Endodermal cell (in vitro differentiated cells): ENCODE measurements at regions not wholly inside any gene's neighbourhood (a gene's known extent, or its start where the extent isn't known, plus 50 kb on each side); places are given as distances from the start of the nearest gene placed in this dataset.

Experiments
- DNase-seq: peaks from one replicate; pipeline ENCODE4 v3.0.0-alpha.2; 2017
- H3K27ac ChIP-seq: 2 replicates; pipeline ENCODE4 v1.5.1; 2013; ENCODE audit warnings: mild to moderate bottlenecking, low read depth, low read length, moderate library complexity
- H3K27me3 ChIP-seq: 2 replicates; pipeline ENCODE4 v1.6.1; 2013; ENCODE audit warnings: mild to moderate bottlenecking, low read length, moderate library complexity; ENCODE audit not compliant: insufficient read depth, control insufficient read depth, poor library complexity, severe bottlenecking
- H3K36me3 ChIP-seq: 2 replicates; pipeline ENCODE4 v1.7.0; 2013; ENCODE audit warnings: mild to moderate bottlenecking, low read length, moderate library complexity; ENCODE audit not compliant: control insufficient read depth, insufficient read depth
- H3K4me1 ChIP-seq: one replicate; pipeline ENCODE4 v1.7.0; 2013; ENCODE audit warnings: low read length; ENCODE audit not compliant: control insufficient read depth, insufficient read depth
- H3K4me3 ChIP-seq: 2 replicates; pipeline ENCODE4 v1.5.1; 2013; ENCODE audit warnings: mild to moderate bottlenecking, low read length, moderate library complexity
- H3K9ac ChIP-seq: 2 replicates; pipeline ENCODE4 v1.6.1; 2013; ENCODE audit warnings: mild to moderate bottlenecking, low read length, moderate library complexity; ENCODE audit not compliant: poor library complexity, severe bottlenecking; ENCODE audit errors: extremely low read depth
- H3K9me3 ChIP-seq: 2 replicates; pipeline ENCODE4 v1.6.1; 2013; ENCODE audit warnings: mild to moderate bottlenecking, low read length, moderate library complexity; ENCODE audit not compliant: control insufficient read depth
- H3K27ac Mint-ChIP-seq: 2 replicates; pipeline ENCODE4 v1.8.0; 2020; ENCODE audit warnings: mixed read lengths
- H3K27me3 Mint-ChIP-seq: 2 replicates; pipeline ENCODE4 v1.8.0; 2021; ENCODE audit warnings: mild to moderate bottlenecking, mixed read lengths; ENCODE audit not compliant: insufficient read depth
- H3K36me3 Mint-ChIP-seq: 2 replicates; pipeline ENCODE4 v1.8.0; 2020; ENCODE audit warnings: low read depth, mixed read lengths
- H3K4me1 Mint-ChIP-seq: 2 replicates; pipeline ENCODE4 v1.8.0; 2020; ENCODE audit warnings: mixed read lengths
- H3K4me3 Mint-ChIP-seq: 2 replicates; pipeline ENCODE4 v1.8.0; 2020; ENCODE audit warnings: mild to moderate bottlenecking, moderate library complexity, mixed read lengths
- H3K9me3 Mint-ChIP-seq: 2 replicates; pipeline ENCODE4 v1.8.0; 2020; ENCODE audit warnings: mild to moderate bottlenecking, mixed read lengths
- WGBS, 2 experiments: methylation state at CpG; one replicate each; pipeline versions ENCODE4 v1.1.5 to v1.1.7; 2013; ENCODE audit warnings: missing lambda C conversion rate in 2 of 2, mixed read lengths in 1 of 2; ENCODE audit not compliant: insufficient coverage in 1 of 2, insufficient read length in 1 of 2; 5-methylcytosine and 5-hydroxymethylcytosine counted together
- TF ChIP-seq, protein P1 (sequence below): fragments of 200-600 bp; sonication (generic); conservative IDR thresholded peaks from 2 replicates; pipeline ENCODE4 v1.5.0; 2021; ENCODE audit warnings: antibody characterized with exemption, mild to moderate bottlenecking

DNA sequence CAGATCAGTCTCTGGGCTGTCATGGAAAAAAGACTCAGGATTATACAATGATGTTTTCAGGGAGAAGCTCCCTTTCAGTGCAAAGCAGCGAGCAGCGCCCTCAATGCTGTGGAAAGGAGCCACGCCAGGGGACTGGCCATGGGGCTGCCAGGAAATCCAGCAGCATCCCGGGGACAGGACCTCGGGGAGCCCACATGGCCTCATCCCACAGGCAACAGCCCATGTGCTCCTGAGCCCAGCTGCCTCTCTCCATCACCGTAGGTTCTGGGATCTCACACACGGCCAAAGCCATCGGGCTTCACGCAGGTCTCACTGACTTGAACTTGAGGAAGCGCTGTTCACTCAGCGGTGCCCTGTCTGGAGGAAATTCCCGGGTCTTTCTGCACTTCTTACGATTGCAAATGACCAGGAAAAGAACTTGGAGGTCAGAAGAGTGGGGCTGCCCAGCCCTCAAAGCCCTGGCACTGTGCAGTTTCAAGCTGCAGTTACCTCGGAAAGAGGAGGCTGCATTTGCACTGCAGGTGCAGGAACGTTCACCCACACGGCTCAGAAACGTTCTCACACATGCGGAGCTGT lies 125.9 kb upstream of the THBS2 start:
- Mint-ChIP-seq H3K4me1 (no peaks in the 10 kb centered on the region), H3K27me3 (no peaks in the 10 kb centered on the region), H3K36me3 (no peaks in the 10 kb centered on the region), H3K27ac (no peak overlapping the region), H3K9me3 (peaks cover 27% of the 10 kb centered on the region), H3K4me3 (no peak overlapping the region)
- H3K9ac ChIP-seq, result no peak overlapping the region
- H3K4me1 ChIP-seq, result no peaks in the 10 kb centered on the region
- no peaks in the 10 kb centered on the region for H3K27me3 ChIP-seq
- H3K4me3 ChIP-seq, result no peak overlapping the region
- peaks cover 4% of the 10 kb centered on the region for H3K9me3 ChIP-seq
- H3K27ac ChIP-seq, result no peak overlapping the region
- WGBS, 2 experiments, result 93 to 96% methylated on average over 12 to 18 of the region's 18 CpGs
- no peaks in the 10 kb centered on the region for H3K36me3 ChIP-seq
- TF ChIP-seq, protein P1, sequence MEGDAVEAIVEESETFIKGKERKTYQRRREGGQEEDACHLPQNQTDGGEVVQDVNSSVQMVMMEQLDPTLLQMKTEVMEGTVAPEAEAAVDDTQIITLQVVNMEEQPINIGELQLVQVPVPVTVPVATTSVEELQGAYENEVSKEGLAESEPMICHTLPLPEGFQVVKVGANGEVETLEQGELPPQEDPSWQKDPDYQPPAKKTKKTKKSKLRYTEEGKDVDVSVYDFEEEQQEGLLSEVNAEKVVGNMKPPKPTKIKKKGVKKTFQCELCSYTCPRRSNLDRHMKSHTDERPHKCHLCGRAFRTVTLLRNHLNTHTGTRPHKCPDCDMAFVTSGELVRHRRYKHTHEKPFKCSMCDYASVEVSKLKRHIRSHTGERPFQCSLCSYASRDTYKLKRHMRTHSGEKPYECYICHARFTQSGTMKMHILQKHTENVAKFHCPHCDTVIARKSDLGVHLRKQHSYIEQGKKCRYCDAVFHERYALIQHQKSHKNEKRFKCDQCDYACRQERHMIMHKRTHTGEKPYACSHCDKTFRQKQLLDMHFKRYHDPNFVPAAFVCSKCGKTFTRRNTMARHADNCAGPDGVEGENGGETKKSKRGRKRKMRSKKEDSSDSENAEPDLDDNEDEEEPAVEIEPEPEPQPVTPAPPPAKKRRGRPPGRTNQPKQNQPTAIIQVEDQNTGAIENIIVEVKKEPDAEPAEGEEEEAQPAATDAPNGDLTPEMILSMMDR, result no peak
- DNase-seq, result no peak

DNA sequence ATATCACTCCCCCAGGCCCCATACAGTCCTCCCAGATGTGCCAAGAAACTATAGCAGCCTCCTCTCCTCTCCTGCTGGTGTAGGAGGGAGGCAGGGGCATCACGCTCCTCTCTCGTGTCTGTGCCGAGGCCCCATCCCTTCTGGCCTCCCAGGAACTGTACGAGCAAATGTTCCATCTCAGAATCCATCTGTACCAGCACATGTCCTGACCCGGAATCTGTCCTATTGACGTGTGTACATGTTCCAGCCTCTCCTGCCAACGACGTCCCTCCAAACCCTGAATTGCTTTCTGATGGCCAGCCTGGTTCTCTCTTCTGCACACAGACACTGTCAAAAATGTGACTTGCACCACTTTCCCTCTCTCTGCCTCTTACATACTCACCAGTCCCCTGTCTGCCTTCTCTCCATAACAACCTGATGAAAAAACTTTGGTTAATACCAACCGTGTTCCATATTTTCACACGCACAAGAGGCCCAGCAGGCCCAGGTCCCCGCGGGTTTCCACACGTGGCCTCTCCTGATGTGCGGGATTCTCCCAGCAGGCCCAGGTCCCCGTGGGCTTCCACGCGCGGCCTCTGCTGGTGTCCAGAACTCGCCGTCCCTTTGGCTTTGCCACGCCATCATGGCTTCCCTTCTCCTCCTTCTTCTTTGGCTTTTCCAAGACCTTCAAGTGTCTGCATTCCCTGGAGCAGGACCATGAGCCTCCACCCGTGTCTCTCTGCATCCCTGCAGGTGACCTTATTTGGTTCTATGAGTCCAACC lies 125.2 kb upstream of the THBS2 start:
- no peaks in the 10 kb centered on the region for H3K4me1 Mint-ChIP-seq
- TF ChIP-seq, protein P1, result no peak
- no peaks in the 10 kb centered on the region for H3K4me1 ChIP-seq

DNA sequence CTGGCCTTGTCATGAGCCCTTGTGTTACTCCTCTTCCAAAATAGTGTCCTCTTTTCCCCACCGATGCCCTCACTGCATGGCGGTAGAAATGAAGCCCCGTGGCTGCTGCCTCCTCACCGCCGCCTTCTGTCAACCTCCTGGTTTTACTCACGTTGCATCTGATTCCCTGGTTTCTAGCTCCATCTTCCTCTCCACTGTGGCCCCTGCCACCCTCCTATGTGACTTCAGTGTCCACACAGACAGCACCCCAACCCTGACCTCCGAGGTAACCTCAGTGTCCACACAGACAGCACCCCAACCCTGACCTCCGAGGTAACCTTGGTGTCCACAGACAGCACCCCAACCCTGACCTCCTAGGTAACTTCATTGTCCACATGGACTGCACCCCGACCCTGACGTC lies 122.8 kb upstream of the THBS2 start:
- no peaks in the 10 kb centered on the region for H3K27me3 ChIP-seq
- H3K9me3 ChIP-seq, result peaks cover 10% of the 10 kb centered on the region
- no peak overlapping the region for H3K27ac Mint-ChIP-seq
- no peaks in the 10 kb centered on the region for H3K36me3 ChIP-seq
- TF ChIP-seq, protein P1, result no peak
- no peak for DNase-seq
- H3K4me3 Mint-ChIP-seq, result no peak overlapping the region
- H3K4me1 ChIP-seq, result no peaks in the 10 kb centered on the region
- H3K4me3 ChIP-seq, result no peak overlapping the region
- WGBS, 2 experiments, result 95% methylated on average over 6 to 9 of the region's 10 CpGs
- H3K9me3 Mint-ChIP-seq, result peaks cover 27% of the 10 kb centered on the region
- H3K4me1 Mint-ChIP-seq, result no peaks in the 10 kb centered on the region
- H3K27ac ChIP-seq, result no peak overlapping the region
- no peaks in the 10 kb centered on the region for H3K27me3 Mint-ChIP-seq
- no peak overlapping the region for H3K9ac ChIP-seq
- H3K36me3 Mint-ChIP-seq, result no peaks in the 10 kb centered on the region

More for the DNA sequence above, 125.2 kb upstream of the THBS2 start:
- Histone ChIP-seq H3K27ac (no peak overlapping the region), H3K9me3 (peaks cover 4% of the 10 kb centered on the region), H3K4me3 (no peak overlapping the region), H3K36me3 (no peaks in the 10 kb centered on the region), H3K27me3 (no peaks in the 10 kb centered on the region), H3K9ac (no peak overlapping the region)
- H3K36me3 Mint-ChIP-seq, result no peaks in the 10 kb centered on the region
- no peak overlapping the region for H3K27ac Mint-ChIP-seq
- no peak for DNase-seq
- peaks cover 27% of the 10 kb centered on the region for H3K9me3 Mint-ChIP-seq
- H3K4me3 Mint-ChIP-seq, result no peak overlapping the region
- H3K27me3 Mint-ChIP-seq, result no peaks in the 10 kb centered on the region
- WGBS, 2 experiments, result 94 to 96% methylated on average over 22 of the region's 22 CpGs
